ENCODE measurements at regions not wholly inside any gene's neighbourhood (a gene's known extent, or its start where the extent isn't known, plus 50 kb on each side); places are given as distances from the start of the nearest gene placed in this dataset.

DNA sequence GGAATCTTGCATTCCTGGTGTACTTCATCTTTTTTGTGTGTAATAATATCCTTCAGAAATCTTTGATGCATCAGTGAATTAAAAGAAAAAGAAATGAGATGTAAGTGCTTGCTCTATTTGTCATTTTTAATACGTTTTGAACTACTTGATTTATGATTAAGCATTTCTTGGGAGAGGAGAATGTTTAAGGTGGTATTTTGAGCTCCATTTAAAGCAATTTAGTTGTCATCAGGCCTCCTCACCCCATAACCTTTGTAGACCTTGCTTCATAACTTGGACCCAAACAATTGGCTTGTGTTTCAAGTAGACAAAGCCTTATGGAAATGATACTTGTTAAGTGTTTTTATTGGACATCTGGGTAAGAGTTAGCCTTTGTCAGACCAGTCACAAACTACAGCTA, 87.1 kb upstream of the VEPH1 start:
- TF ChIP-seq, protein P1, sequence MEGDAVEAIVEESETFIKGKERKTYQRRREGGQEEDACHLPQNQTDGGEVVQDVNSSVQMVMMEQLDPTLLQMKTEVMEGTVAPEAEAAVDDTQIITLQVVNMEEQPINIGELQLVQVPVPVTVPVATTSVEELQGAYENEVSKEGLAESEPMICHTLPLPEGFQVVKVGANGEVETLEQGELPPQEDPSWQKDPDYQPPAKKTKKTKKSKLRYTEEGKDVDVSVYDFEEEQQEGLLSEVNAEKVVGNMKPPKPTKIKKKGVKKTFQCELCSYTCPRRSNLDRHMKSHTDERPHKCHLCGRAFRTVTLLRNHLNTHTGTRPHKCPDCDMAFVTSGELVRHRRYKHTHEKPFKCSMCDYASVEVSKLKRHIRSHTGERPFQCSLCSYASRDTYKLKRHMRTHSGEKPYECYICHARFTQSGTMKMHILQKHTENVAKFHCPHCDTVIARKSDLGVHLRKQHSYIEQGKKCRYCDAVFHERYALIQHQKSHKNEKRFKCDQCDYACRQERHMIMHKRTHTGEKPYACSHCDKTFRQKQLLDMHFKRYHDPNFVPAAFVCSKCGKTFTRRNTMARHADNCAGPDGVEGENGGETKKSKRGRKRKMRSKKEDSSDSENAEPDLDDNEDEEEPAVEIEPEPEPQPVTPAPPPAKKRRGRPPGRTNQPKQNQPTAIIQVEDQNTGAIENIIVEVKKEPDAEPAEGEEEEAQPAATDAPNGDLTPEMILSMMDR (IDR thresholded peaks at IDR 0.05) = no peak
- TF ChIP-seq POLR2A (IDR thresholded peaks at IDR 0.05) = no peak
